Body of pancreas (tissue), 4 donors: ENCODE measurements at regions not wholly inside any gene's neighbourhood (a gene's known extent, or its start where the extent isn't known, plus 50 kb on each side); places are given as distances from the start of the nearest gene placed in this dataset.
"Not testable (repeated sequence)": the region's sequence is repeated elsewhere in the genome, so short reads cannot be mapped to it uniquely, and the experiment has no call there.

Experiments used
- CTCF ChIP-seq, 7 experiments: fragments of 450-650 bp in 4 of 7; fragments of 200-600 bp in 3 of 7; sonication (generic) in 3 of 7; IDR thresholded peaks; one replicate each; pipeline ENCODE4 v1.5.1; 2016 to 2019; ENCODE audit warnings: antibody characterized with exemption in 7 of 7
- POLR2A ChIP-seq, 3 donors: fragments of 450-650 bp; IDR thresholded peaks; one replicate each; pipeline ENCODE4 v1.6.1; 2016; ENCODE audit warnings: antibody characterized with exemption in 3 of 3, mild to moderate bottlenecking in 2 of 3

DNA sequence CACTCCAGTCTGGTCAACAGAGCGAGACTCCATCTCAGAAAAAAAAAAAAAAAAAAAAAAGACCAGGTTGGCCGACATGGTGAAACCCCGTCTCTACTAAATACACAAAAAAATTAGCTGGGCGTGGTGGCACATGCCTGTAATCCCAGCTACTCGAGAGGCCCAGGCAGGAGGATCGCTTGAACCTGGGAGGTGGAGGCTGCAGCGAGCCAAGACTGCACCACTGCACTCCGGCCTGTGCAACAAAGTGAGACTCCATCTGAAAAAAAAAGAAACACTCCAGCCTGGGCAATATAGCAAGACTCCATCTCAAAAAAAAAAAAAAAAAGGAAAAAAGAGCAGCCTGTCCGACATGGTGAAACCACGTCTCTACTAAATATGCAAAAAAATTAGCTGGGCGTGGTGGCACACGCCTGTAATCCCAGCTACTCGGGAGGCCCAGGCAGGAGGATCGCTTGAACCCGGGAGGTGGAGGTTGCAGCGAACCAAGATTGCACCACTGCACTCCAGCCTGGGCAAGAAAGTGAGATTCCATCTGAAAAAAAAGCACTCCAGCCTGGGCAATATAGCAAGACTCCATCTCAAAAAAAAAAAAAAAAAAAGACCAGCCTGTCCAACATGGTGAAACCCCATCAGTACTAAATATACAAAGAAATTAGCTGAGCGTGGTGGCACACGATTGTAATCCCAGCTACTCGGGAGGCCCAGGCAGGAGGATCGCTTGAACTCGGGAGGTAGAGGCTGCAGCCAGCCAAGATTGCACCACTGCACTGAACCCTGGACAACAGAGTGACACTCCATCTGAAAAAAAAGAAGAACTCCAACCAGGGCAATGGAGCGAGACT, 343.3 kb upstream of the PLGLB2 start:
- not testable (repeated sequence) for TF ChIP-seq CTCF, POLR2A (IDR thresholded peaks at IDR 0.05)
